GDM1 (cell line): ENCODE measurements at regions not wholly inside any gene's neighbourhood (a gene's known extent, or its start where the extent isn't known, plus 50 kb on each side); places are given as distances from the start of the nearest gene placed in this dataset.

ENCODE experiments used
- DNase-seq: peaks from one replicate; lab custom pipeline; 2025; lab: John Stamatoyannopoulos, UW

DNA sequence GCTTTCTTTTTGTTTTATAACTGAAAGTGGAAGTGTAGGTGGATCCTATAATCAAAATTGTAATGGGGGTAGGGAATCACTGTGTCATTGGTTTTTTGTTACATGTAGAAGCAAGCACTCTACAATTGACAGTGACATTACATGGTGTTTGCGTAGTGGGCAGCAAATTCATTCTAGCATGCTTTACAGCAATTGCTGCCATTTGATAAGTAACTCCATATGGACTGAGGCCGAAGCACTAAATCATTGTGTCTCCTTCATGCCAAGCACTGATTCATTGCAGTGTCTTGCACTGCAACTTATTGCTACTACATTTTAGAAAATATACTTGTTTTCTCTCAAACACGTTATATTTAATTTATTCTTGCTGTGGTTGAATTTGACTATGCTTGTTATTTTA, 933.9 kb downstream of the NSUN3 start:
- DNase-seq, result no peak

DNA sequence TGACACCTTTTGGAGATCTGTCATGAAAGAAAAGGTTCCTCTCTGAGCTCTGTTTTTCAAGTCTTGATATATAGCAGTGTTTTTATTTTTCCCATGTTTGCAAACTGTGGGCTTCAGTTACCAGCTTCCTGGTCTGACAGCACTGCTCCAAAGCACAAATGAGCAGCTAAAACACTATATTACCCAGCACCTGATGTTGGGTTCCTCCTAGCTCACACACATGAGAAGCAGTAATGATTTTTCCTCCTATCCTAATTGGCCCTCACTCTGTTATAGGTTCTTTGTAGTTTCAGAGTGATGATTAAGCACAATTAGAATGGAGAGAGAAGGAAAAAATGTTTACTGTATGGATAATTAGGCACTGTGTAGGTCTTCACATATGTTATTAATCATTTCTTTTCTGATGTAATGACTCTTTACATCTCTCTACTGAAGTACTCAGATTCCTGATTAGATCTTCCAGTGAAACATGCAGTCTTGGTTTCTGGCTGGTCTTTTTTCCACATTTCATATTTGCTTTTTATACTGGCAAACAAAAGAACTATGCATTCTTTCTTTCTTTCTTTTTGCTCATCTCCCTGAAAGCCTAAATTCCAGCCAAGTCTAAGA, 939.7 kb downstream of the NSUN3 start:
- DNase-seq, result no peak

- DNase-seq, result no peak
These were observed 965.8 kb downstream of the NSUN3 start for GRCh38 chr3:95028688-95029087.

DNA sequence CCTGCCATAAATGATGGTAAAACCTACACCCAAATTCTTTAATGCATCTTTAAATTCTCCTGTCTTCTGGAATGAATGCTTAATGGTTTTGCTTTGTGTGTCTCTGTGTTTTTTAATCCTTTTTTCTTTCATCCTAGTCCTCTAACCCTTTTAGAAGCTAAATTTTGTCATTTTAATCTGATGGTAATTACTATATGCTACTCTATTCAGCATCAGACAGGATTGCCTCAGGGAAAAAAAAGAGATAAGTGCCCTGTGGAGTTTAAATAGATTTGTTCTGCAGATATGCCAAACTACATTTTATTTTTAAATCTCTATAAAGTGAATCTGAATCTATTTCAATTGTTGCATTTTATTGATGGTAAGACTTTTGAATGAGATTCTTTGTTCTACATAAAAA, 966.8 kb downstream of the NSUN3 start:
- DNase-seq, result no peak

- DNase-seq, result no peak
These were observed 973.7 kb downstream of the NSUN3 start for GRCh38 chr3:95036526-95037021.

DNA sequence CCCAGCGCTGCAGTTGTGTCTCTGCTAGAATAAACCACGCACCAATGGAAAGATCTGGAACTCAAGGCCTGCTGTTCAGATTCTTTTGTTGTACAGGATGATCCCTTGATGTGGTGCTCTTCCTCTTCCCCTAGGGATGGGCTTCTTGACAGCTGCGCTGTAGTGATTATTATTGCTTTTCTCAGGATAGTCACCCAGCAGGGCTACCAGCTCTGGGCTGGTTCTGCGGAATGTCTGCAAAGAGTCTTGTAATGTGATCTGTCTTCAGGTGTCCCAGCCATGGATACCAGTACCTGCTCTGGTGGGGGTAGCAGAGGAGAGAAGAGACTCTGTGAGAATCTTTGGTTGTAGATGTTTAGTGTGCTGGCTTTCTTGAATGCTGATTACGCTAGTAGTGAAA, 974.2 kb downstream of the NSUN3 start:
- no peak for DNase-seq

DNA sequence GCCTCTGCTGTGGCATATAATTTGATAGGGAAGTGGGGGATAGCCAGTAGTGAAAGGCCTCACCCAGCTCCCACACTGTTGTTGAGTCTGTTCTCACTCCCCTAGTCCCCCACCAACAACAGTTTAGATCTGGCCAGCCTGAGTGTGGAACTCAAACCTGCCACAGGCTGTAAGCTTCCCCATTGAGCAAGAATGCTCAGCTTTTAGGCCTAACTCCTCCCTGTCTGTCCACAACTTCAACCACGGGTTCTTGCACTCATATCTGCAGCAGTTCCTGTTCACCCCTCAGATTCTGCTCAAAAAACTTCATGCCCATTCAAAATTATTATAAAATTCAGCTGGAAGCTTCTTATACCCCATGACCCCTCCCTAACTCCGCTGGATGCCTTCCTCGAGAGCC, 975.1 kb downstream of the NSUN3 start:
- no peak for DNase-seq

GRCh38 chr3:95044101-95044500, 981.2 kb downstream of the NSUN3 start:
- no peak for DNase-seq

DNA sequence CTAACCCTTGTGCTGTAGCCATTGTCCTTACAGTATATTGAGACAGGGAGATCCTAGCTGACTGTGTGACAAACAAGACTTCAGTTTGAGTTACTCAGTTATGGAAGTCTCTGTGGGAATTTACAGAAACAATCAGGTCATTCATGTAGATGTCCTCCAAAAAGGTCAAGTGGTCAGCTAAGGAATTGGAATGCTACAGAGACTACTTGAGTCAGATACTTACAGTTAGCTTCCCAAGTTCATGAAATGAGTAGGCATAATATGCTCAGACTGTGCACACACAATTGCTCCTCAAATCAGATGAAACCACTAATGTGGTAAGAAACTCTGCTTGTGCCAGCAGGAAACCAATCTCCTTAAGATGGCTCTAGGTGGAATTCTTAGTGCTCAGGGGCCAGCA, 985.7 kb downstream of the NSUN3 start:
- no peak for DNase-seq

- DNase-seq, result no peak
These were observed 987.0 kb downstream of the NSUN3 start for GRCh38 chr3:95049841-95050240.

DNA sequence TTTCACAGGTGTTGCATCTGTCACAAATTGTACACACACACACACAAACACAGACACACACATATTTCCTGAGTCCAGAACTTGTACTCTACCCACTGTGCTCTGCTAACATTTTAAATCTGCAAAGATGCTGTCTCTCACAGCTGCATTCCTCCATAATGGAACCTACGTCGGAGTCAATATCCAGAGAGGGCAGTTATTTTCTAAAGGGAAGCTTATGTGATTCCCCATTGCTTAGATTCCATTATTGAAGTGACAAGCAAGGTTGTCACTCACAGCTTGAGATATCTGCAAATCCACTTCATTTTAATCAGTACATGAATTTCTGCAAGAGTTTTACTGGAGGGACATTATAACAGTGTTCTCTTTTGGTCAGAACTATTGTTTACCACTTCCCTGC, 992.4 kb downstream of the NSUN3 start:
- DNase-seq, result no peak

DNA sequence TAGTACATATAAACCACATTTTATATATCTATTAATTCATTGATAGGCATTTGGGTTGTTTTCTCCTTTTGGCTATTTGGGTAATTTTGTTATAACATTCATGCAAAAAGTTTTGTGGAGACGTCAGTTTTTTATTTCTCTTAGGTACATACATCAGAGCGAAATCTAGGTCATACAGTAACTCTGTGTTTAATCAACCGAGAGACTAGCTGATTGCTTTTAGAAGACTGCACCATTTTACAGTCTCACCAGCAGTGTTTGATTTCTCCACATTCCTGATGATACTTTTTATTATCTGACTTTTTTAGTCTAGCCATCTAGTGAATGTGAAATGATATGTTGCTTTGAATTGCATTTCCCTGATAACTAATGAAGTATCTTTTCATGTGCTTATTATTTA, 1019.3 kb downstream of the NSUN3 start:
- DNase-seq, result no peak

- DNase-seq, result no peak
These were observed 1021.9 kb downstream of the NSUN3 start for GRCh38 chr3:95084738-95085137.

DNA sequence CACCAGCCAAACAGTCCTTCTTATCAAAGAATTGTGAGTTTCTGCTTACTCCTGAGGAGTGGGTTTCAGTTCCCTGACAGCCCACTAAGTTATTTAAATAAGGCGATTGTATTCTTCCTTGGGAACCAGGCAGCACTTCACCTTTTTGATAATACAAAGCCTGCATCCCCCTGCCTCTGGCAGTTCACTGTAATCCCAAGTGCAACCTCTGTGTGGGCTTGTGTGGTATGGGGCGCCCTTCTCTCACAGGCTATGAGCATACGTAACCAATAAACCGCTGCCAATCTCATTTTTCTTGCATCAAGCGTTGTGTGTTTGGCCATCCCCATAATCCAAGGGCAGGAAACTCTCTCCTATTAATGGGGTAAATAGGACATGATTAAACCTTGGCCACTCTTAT, 1025.6 kb downstream of the NSUN3 start:
- DNase-seq, result no peak

- no peak for DNase-seq
These were observed 1034.6 kb downstream of the NSUN3 start for GRCh38 chr3:95097493-95097892.

- DNase-seq, result no peak
These were observed 1058.1 kb downstream of the NSUN3 start for GRCh38 chr3:95120921-95121320.

GRCh38 chr3:95123104-95123503, 1060.2 kb downstream of the NSUN3 start:
- DNase-seq, result no peak

- DNase-seq, result no peak
These were observed 1072.0 kb downstream of the NSUN3 start for GRCh38 chr3:95134693-95135413.

GRCh38 chr3:95148107-95148506, 1085.2 kb downstream of the NSUN3 start:
- no peak for DNase-seq

- no peak for DNase-seq
These were observed 1088.7 kb downstream of the NSUN3 start for GRCh38 chr3:95151590-95151989.

- DNase-seq, result no peak
These were observed 1091.9 kb downstream of the NSUN3 start for GRCh38 chr3:95154766-95155165.

DNA sequence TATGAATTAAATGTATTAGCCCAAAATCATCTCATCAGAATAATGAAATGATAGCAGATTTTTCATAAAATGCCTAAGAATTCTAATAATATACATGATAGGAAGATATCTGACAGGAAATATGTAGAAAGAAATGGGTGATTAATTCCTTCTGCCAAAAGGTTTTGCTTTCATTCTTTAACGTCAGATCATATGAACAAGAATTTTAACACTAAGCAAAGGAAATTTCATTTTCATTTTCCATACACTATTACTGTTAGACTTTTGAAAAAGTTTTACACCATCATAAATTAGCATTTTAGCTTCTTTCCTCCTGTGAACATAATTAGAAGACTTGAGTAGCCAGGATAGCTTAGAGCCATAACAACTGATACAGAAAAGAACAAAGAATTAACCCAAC, 1099.9 kb downstream of the NSUN3 start:
- no peak for DNase-seq

- no peak for DNase-seq
These were observed 1104.9 kb downstream of the NSUN3 start for GRCh38 chr3:95167748-95168147.

DNA sequence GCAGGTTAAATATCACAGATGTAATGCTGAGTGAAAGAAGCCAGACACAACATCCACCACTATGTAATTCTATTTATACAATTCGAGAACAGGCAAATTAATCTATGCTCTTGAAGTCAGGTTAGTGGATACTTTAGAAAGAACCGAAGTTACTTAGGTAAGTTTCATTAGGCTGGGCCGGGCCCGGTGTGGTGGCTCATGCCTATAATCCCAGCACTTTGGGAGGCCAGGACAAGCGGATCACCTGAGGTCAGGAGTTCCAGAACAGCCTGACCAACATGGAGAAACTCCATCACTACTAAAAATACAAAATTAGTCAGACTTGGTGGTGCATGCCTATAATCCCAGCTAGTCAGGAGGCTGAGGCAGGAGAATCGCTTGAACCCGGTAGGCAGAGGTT, 1105.7 kb downstream of the NSUN3 start:
- no peak for DNase-seq
